Chondrocyte (in vitro differentiated cells): ENCODE measurements at regions not wholly inside any gene's neighbourhood (a gene's known extent, or its start where the extent isn't known, plus 50 kb on each side); places are given as distances from the start of the nearest gene placed in this dataset.

Experiments used
- DNase-seq: peaks from one replicate; pipeline ENCODE4 v3.0.0; 2021; ENCODE audit warnings: mixed read lengths, low spot score
- H3K27ac Mint-ChIP-seq: one replicate; pipeline ENCODE4 v1.8.0; 2021; ENCODE audit warnings: mild to moderate bottlenecking, moderate library complexity, mixed read lengths; ENCODE audit not compliant: unreplicated experiment
- H3K27me3 Mint-ChIP-seq: 2 replicates; pipeline ENCODE4 v1.8.0; 2021; ENCODE audit warnings: low read depth, mixed read lengths
- H3K36me3 Mint-ChIP-seq: 2 replicates; pipeline ENCODE4 v1.8.0; 2021; ENCODE audit warnings: low read depth, mixed read lengths
- H3K4me1 Mint-ChIP-seq: 2 replicates; pipeline ENCODE4 v1.8.0; 2021; ENCODE audit warnings: low read depth, mild to moderate bottlenecking, mixed read lengths
- H3K4me3 Mint-ChIP-seq: one replicate; pipeline ENCODE4 v1.8.0; 2021; ENCODE audit warnings: mild to moderate bottlenecking, moderate library complexity, mixed read lengths; ENCODE audit not compliant: unreplicated experiment
- H3K9me3 Mint-ChIP-seq: 2 replicates; pipeline ENCODE4 v1.8.0; 2021; ENCODE audit warnings: low read depth, mixed read lengths
- CTCF ChIP-seq: fragments of 200-600 bp; sonication (generic); IDR thresholded peaks from 2 replicates; pipeline ENCODE4 v1.5.0; 2021; ENCODE audit warnings: antibody characterized with exemption, mild to moderate bottlenecking, moderate library complexity

- H3K27ac Mint-ChIP-seq: no peak overlapping the region
- peaks cover 12% of the 10 kb centered on the region for H3K4me1 Mint-ChIP-seq
- no peak overlapping the region for H3K4me3 Mint-ChIP-seq
- no peaks in the 10 kb centered on the region for H3K27me3 Mint-ChIP-seq
- peaks cover 32% of the 10 kb centered on the region for H3K9me3 Mint-ChIP-seq
- peaks cover 11% of the 10 kb centered on the region for H3K36me3 Mint-ChIP-seq
- TF ChIP-seq CTCF: no peak
- DNase-seq: no peak
These were observed 315.3 kb downstream of the PTEN start for GRCh38 chr10:88178758-88179157.

GRCh38 chr10:88179831-88180230 is 316.4 kb downstream of the PTEN start:
- H3K4me3 Mint-ChIP-seq: no peak overlapping the region
- H3K27ac Mint-ChIP-seq: no peak overlapping the region
- peaks cover 22% of the 10 kb centered on the region for H3K9me3 Mint-ChIP-seq
- TF ChIP-seq CTCF: no peak
- no peak for DNase-seq
- H3K36me3 Mint-ChIP-seq: peaks cover 10% of the 10 kb centered on the region
- H3K27me3 Mint-ChIP-seq: no peaks in the 10 kb centered on the region
- H3K4me1 Mint-ChIP-seq: peaks cover 12% of the 10 kb centered on the region

- no peak overlapping the region for H3K4me3 Mint-ChIP-seq
- H3K27me3 Mint-ChIP-seq: no peaks in the 10 kb centered on the region
- no peak for DNase-seq
- H3K27ac Mint-ChIP-seq: no peak overlapping the region
- peaks cover 12% of the 10 kb centered on the region for H3K4me1 Mint-ChIP-seq
- no peak for TF ChIP-seq CTCF
- peaks cover 7% of the 10 kb centered on the region for H3K9me3 Mint-ChIP-seq
- H3K36me3 Mint-ChIP-seq: peaks cover 5% of the 10 kb centered on the region
These were observed 318.6 kb downstream of the PTEN start for GRCh38 chr10:88181902-88182600.

GRCh38 chr10:88182601-88182930 is 319.1 kb downstream of the PTEN start:
- Mint-ChIP-seq H3K4me3 (no peak overlapping the region), H3K9me3 (peaks cover 1% of the 10 kb centered on the region), H3K27ac (no peak overlapping the region), H3K36me3 (peaks cover 2% of the 10 kb centered on the region), H3K4me1 (peaks cover 12% of the 10 kb centered on the region), H3K27me3 (no peaks in the 10 kb centered on the region)
- no peak for TF ChIP-seq CTCF
- no peak for DNase-seq

- Mint-ChIP-seq H3K27ac (no peak overlapping the region), H3K36me3 (no peaks in the 10 kb centered on the region), H3K9me3 (no peaks in the 10 kb centered on the region), H3K4me1 (peaks cover 12% of the 10 kb centered on the region), H3K4me3 (no peak overlapping the region), H3K27me3 (no peaks in the 10 kb centered on the region)
- no peak for TF ChIP-seq CTCF
- DNase-seq: no peak
These were observed 321.3 kb downstream of the PTEN start for GRCh38 chr10:88184543-88185297.
